Uterus (tissue), 2 donors: ENCODE measurements at regions not wholly inside any gene's neighbourhood (a gene's known extent, or its start where the extent isn't known, plus 50 kb on each side); places are given as distances from the start of the nearest gene placed in this dataset.

Experiments
- POLR2A ChIP-seq, 2 donors: fragments of 450-650 bp; IDR thresholded peaks; one replicate each; pipeline ENCODE4 v1.6.1; 2016; ENCODE audit warnings: antibody characterized with exemption in 2 of 2, mild to moderate bottlenecking in 1 of 2, moderate library complexity in 1 of 2
- TF ChIP-seq, protein P1 (sequence below), 4 experiments: fragments of 200-600 bp in 2 of 4; fragments of 450-650 bp in 2 of 4; sonication (generic) in 2 of 4; IDR thresholded peaks; one replicate each; pipeline ENCODE4 v1.5.1; 2016 to 2019; ENCODE audit warnings: antibody characterized with exemption in 4 of 4, mild to moderate bottlenecking in 2 of 4, moderate library complexity in 1 of 4

GRCh38 chr2:125418483-125418882, 1237.5 kb upstream of the GYPC start:
- TF ChIP-seq, protein P1, sequence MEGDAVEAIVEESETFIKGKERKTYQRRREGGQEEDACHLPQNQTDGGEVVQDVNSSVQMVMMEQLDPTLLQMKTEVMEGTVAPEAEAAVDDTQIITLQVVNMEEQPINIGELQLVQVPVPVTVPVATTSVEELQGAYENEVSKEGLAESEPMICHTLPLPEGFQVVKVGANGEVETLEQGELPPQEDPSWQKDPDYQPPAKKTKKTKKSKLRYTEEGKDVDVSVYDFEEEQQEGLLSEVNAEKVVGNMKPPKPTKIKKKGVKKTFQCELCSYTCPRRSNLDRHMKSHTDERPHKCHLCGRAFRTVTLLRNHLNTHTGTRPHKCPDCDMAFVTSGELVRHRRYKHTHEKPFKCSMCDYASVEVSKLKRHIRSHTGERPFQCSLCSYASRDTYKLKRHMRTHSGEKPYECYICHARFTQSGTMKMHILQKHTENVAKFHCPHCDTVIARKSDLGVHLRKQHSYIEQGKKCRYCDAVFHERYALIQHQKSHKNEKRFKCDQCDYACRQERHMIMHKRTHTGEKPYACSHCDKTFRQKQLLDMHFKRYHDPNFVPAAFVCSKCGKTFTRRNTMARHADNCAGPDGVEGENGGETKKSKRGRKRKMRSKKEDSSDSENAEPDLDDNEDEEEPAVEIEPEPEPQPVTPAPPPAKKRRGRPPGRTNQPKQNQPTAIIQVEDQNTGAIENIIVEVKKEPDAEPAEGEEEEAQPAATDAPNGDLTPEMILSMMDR (IDR thresholded peaks at IDR 0.05): no peak
- no peak for TF ChIP-seq POLR2A (IDR thresholded peaks at IDR 0.05)
